GM21528 (cell line): ENCODE measurements at regions not wholly inside any gene's neighbourhood (a gene's known extent, or its start where the extent isn't known, plus 50 kb on each side); places are given as distances from the start of the nearest gene placed in this dataset.
"Not testable (repeated sequence)": the region's sequence is repeated elsewhere in the genome, so short reads cannot be mapped to it uniquely, and the experiment has no call there.

ENCODE experiments used
- ATAC-seq: cut with Tn5 transposase; IDR thresholded peaks from one replicate; pipeline ENCODE4 v1.9.1; 2021; ENCODE audit warnings: mild to moderate bottlenecking, moderate library complexity; ENCODE audit not compliant: unreplicated experiment, low FRiP score

- not testable (repeated sequence) for ATAC-seq
Observed at GRCh38 chr21:35516292-35516691, 467.2 kb upstream of the RUNX1 start.

GRCh38 chr21:35512346-35512745 is 463.2 kb upstream of the RUNX1 start:
- ATAC-seq: no peak

- no peak for ATAC-seq
Observed at GRCh38 chr21:35511696-35512162, 462.6 kb upstream of the RUNX1 start.

GRCh38 chr21:35510957-35511695 is 462.0 kb upstream of the RUNX1 start:
- ATAC-seq: no peak

GRCh38 chr21:35510294-35510693 is 461.2 kb upstream of the RUNX1 start:
- ATAC-seq: no peak

GRCh38 chr21:35509001-35509704 is 460.1 kb upstream of the RUNX1 start:
- ATAC-seq: no peak

- no peak for ATAC-seq
Observed at GRCh38 chr21:35508139-35508888, 459.2 kb upstream of the RUNX1 start.

GRCh38 chr21:35507181-35507759 is 458.2 kb upstream of the RUNX1 start:
- ATAC-seq: no peak

GRCh38 chr21:35506771-35507170 is 457.7 kb upstream of the RUNX1 start:
- ATAC-seq: no peak

- ATAC-seq: no peak
Observed at GRCh38 chr21:35506352-35506751, 457.2 kb upstream of the RUNX1 start.

- ATAC-seq: no peak
Observed at GRCh38 chr21:35504951-35505466, 455.9 kb upstream of the RUNX1 start.

- ATAC-seq: no peak
Observed at GRCh38 chr21:35504277-35504676, 455.2 kb upstream of the RUNX1 start.

- ATAC-seq: no peak
Observed at GRCh38 chr21:35503671-35504070, 454.6 kb upstream of the RUNX1 start.

GRCh38 chr21:35502821-35503220 is 453.7 kb upstream of the RUNX1 start:
- no peak for ATAC-seq

- ATAC-seq: not testable (repeated sequence)
Observed at GRCh38 chr21:35497522-35497921, 448.4 kb upstream of the RUNX1 start.

GRCh38 chr21:35491920-35492678 is 443.0 kb upstream of the RUNX1 start:
- no peak for ATAC-seq

- no peak for ATAC-seq
Observed at GRCh38 chr21:35491114-35491513, 442.0 kb upstream of the RUNX1 start.

GRCh38 chr21:35489389-35489980 is 440.4 kb upstream of the RUNX1 start:
- ATAC-seq: no peak

GRCh38 chr21:35488946-35489345 is 439.8 kb upstream of the RUNX1 start:
- ATAC-seq: no peak

GRCh38 chr21:35485364-35485763 is 436.3 kb upstream of the RUNX1 start:
- ATAC-seq: no peak
